Cardiac fibroblast (primary cell): ENCODE measurements at regions not wholly inside any gene's neighbourhood (a gene's known extent, or its start where the extent isn't known, plus 50 kb on each side); places are given as distances from the start of the nearest gene placed in this dataset.
"Not testable (repeated sequence)": the region's sequence is repeated elsewhere in the genome, so short reads cannot be mapped to it uniquely, and the experiment has no call there.

ENCODE experiments used
- DNase-seq, 2 donors: peaks; one replicate each; pipeline versions ENCODE4 v3.0.0 to v3.0.0-alpha.2; 2010; ENCODE audit warnings: low read depth in 2 of 2
- H3K4me3 ChIP-seq, 2 donors: replicated peaks in 1 of 2; 1 replicate in 1 of 2; 2 replicates in 1 of 2; pipeline ENCODE4 v1.5.1; 2011; ENCODE audit warnings: low read depth in 2 of 2, low read length in 2 of 2, mild to moderate bottlenecking in 2 of 2, moderate library complexity in 1 of 2
- CTCF ChIP-seq: IDR thresholded peaks from one replicate; pipeline ENCODE4 v1.5.1; 2011; ENCODE audit warnings: low read depth, mild to moderate bottlenecking, low read length, inconsistent platforms

- TF ChIP-seq CTCF, result no peak
- DNase-seq, result no peak
- H3K4me3 ChIP-seq, result no peak overlapping the region
Measured at GRCh38 chr7:149573519-149573918, 75.9 kb upstream of the ZNF746 start.

DNA sequence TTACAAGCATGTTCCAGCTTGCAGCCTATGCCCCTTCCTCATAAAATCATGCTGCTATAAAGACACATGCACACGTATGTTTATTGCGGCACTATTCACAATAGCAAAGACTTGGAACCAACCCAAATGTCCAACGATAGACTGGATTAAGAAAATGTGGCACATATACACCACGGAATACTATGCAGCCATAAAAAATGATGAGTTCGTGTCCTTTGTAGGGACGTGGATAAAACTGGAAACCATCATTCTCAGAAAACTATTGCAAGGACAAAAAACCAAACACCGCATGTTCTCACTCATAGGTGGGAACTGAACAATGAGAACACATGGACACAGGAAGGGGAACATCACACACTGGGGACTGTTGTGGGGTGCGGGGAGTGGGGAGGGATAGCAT, 75.3 kb upstream of the ZNF746 start:
- not testable (repeated sequence) for H3K4me3 ChIP-seq, DNase-seq

DNA sequence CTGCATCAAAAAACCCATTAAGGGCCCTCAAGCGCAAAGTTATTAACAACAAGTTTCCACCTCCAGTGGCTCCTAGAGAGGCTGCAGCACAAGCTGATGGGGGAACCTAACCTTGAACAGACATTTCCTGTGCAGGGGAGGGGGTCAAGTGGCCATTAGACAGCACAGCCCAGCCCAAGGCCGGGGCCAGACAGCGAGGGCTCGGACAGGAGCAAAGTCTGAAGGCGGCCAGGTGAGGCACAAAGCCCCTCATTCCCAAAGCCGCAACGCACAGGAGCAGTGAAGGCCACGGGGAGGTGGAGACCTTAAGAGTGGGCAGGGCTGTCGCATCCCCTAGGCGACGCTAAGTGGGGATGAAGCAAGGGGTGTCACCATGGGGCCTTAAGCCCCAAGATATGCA, 73.2 kb upstream of the ZNF746 start:
- no peak for TF ChIP-seq CTCF
- H3K4me3 ChIP-seq, result no peak overlapping the region
- DNase-seq, result no peak

- H3K4me3 ChIP-seq, result no peak overlapping the region
- TF ChIP-seq CTCF, result no peak
- no peak for DNase-seq
Measured at GRCh38 chr7:149569726-149570422, 72.3 kb upstream of the ZNF746 start.

- peak in 1 of 2 donors; percentile 11 for DNase-seq
- no peak for TF ChIP-seq CTCF
- H3K4me3 ChIP-seq, result no peak overlapping the region
Measured at GRCh38 chr7:149569025-149569725, 71.6 kb upstream of the ZNF746 start.

DNA sequence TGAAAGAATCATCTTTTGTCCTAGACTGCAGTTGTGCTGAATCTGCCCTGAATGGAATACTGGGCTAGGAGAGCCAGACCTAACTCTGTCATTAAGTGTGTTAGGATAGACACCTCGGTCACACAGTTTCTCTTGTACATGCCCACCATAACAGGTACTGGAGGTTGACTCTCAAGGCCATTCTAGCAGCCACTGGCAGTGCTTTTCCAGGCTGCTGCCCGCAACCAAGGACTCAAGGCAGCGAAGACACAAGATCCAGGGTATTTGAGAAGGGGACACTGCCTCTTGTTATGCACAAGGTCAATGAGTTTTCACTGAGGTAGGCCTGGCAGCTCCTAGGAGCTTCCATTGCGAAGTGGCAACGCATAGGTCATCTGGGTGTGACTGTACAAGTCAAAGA, 70.6 kb upstream of the ZNF746 start:
- no peak overlapping the region for H3K4me3 ChIP-seq
- no peak for TF ChIP-seq CTCF
- no peak for DNase-seq

GRCh38 chr7:149566103-149566502, 68.5 kb upstream of the ZNF746 start:
- DNase-seq, result no peak
- TF ChIP-seq CTCF, result no peak
- no peak overlapping the region for H3K4me3 ChIP-seq
